GM23338 (cell line): ENCODE measurements at regions not wholly inside any gene's neighbourhood (a gene's known extent, or its start where the extent isn't known, plus 50 kb on each side); places are given as distances from the start of the nearest gene placed in this dataset.

Experiments
- ATAC-seq: fragments of 200-7000 bp; cut with Tn5 transposase; 3 replicates; pipeline ENCODE4 v1.9.1; 2020
- DNase-seq: peaks from one replicate; pipeline ENCODE4 v3.0.0-alpha.2; 2015; ENCODE audit warnings: low spot score
- H2AFZ ChIP-seq: fragments of 200-600 bp; sonication (generic); 2 replicates; pipeline ENCODE4 v1.8.0; 2016; ENCODE audit warnings: antibody characterized with exemption, mild to moderate bottlenecking, moderate library complexity
- H3F3A ChIP-seq: fragments of 200-600 bp; sonication (generic); replicated peaks from 2 replicates; pipeline ENCODE4 v1.8.0; 2017; ENCODE audit warnings: antibody characterized with exemption, mixed run types, low read depth
- H3K27ac ChIP-seq: fragments of 200-600 bp; sonication (generic); 2 replicates; pipeline ENCODE4 v1.6.1; 2016; ENCODE audit warnings: low read depth
- H3K27me3 ChIP-seq: fragments of 200-600 bp; sonication (generic); 2 replicates; pipeline ENCODE4 v1.8.0; 2016; ENCODE audit warnings: mild to moderate bottlenecking, mixed run types, moderate library complexity; ENCODE audit not compliant: insufficient read depth
- H3K36me3 ChIP-seq: fragments of 200-600 bp; sonication (generic); 2 replicates; pipeline ENCODE4 v1.8.0; 2016; ENCODE audit warnings: mild to moderate bottlenecking; ENCODE audit not compliant: insufficient read depth
- H3K4me1 ChIP-seq: fragments of 200-600 bp; sonication (generic); 2 replicates; pipeline ENCODE4 v1.8.0; 2016; ENCODE audit warnings: mild to moderate bottlenecking, moderate library complexity; ENCODE audit not compliant: insufficient read depth
- H3K4me2 ChIP-seq: fragments of 200-600 bp; sonication (generic); 2 replicates; pipeline ENCODE4 v1.7.1; 2017; ENCODE audit warnings: mixed run types
- H3K4me3 ChIP-seq: fragments of 200-600 bp; sonication (generic); 2 replicates; pipeline ENCODE4 v1.6.1; 2016; ENCODE audit warnings: mixed run types
- H3K79me2 ChIP-seq: fragments of 200-600 bp; sonication (generic); replicated peaks from 2 replicates; pipeline ENCODE4 v1.8.0; 2017; ENCODE audit warnings: mild to moderate bottlenecking; ENCODE audit not compliant: insufficient read depth
- H3K9me2 ChIP-seq: fragments of 200-600 bp; sonication (generic); 2 replicates; pipeline ENCODE4 v1.8.0; 2017; ENCODE audit not compliant: insufficient read depth
- H4K20me1 ChIP-seq: fragments of 200-600 bp; sonication (generic); replicated peaks from 2 replicates; pipeline ENCODE4 v1.8.0; 2017; ENCODE audit warnings: mild to moderate bottlenecking; ENCODE audit not compliant: insufficient read depth
- H3K27ac Mint-ChIP-seq: 2 replicates; pipeline ENCODE4 v1.8.0; 2020; ENCODE audit warnings: inconsistent platforms, mild to moderate bottlenecking, moderate library complexity, mixed read lengths
- H3K27me3 Mint-ChIP-seq: 3 replicates; pipeline ENCODE4 v1.8.0; 2022; ENCODE audit warnings: low read depth, mild to moderate bottlenecking, moderate library complexity, mixed read lengths, inconsistent platforms; ENCODE audit not compliant: insufficient read depth, poor library complexity
- H3K36me3 Mint-ChIP-seq: 3 replicates; pipeline ENCODE4 v1.8.0; 2021; ENCODE audit warnings: low read depth, mild to moderate bottlenecking, inconsistent platforms, moderate library complexity, mixed read lengths
- H3K4me1 Mint-ChIP-seq: 3 replicates; pipeline ENCODE4 v1.8.0; 2020; ENCODE audit warnings: mild to moderate bottlenecking, inconsistent platforms, mixed read lengths
- H3K4me3 Mint-ChIP-seq: 3 replicates; pipeline ENCODE4 v1.8.0; 2021; ENCODE audit warnings: moderate library complexity, mild to moderate bottlenecking, inconsistent platforms, mixed read lengths
- H3K9me3 Mint-ChIP-seq: 3 replicates; pipeline ENCODE4 v1.8.0; 2020; ENCODE audit warnings: moderate library complexity, mild to moderate bottlenecking, inconsistent platforms, mixed read lengths
- CREB1 ChIP-seq: fragments of 250-450 bp; sonication (Bioruptor Pico); IDR thresholded peaks from 2 replicates; pipeline ENCODE4 v1.5.0; 2020; ENCODE audit warnings: low read depth, mild to moderate bottlenecking, moderate library complexity
- EZH2phosphoT487 ChIP-seq: fragments of 200-600 bp; sonication (generic); IDR thresholded peaks from one replicate; pipeline ENCODE4 v1.8.1; 2018; ENCODE audit warnings: antibody characterized with exemption; ENCODE audit not compliant: unreplicated experiment
- NANOG ChIP-seq: IDR thresholded peaks from 2 replicates; pipeline ENCODE4 v1.6.1; 2016; ENCODE audit warnings: antibody characterized with exemption, borderline replicate concordance
- REST ChIP-seq: IDR thresholded peaks from one replicate; pipeline ENCODE4 v1.6.1; 2018; ENCODE audit warnings: antibody characterized with exemption; ENCODE audit not compliant: unreplicated experiment
- STAT1 ChIP-seq: IDR thresholded peaks from one replicate; pipeline ENCODE4 v1.6.1; 2016; ENCODE audit warnings: antibody characterized with exemption; ENCODE audit not compliant: unreplicated experiment
- ZNF114 ChIP-seq: fragments of 250-450 bp; sonication (Bioruptor Pico); IDR thresholded peaks from 2 replicates; pipeline ENCODE4 v1.5.0; 2020; ENCODE audit warnings: mild to moderate bottlenecking, moderate library complexity
- TF ChIP-seq, protein P1 (sequence below): IDR thresholded peaks from 2 replicates; pipeline ENCODE4 v1.6.1; 2016; ENCODE audit warnings: antibody characterized with exemption
- TF ChIP-seq, protein P2 (sequence below): fragments of 250-450 bp; sonication (Bioruptor Pico); IDR thresholded peaks from 2 replicates; pipeline ENCODE4 v1.5.0; 2020; ENCODE audit warnings: mild to moderate bottlenecking, moderate library complexity

- Histone ChIP-seq H3K4me3 (no peak overlapping the region), H3K79me2 (no peaks in the 10 kb centered on the region), H3K27me3 (no peaks in the 10 kb centered on the region), H3F3A (no peaks in the 10 kb centered on the region), H3K27ac (no peak overlapping the region), H4K20me1 (no peaks in the 10 kb centered on the region), H3K4me1 (peaks cover 15% of the 10 kb centered on the region), H3K4me2 (no peak overlapping the region), H2AFZ (no peak overlapping the region), H3K36me3 (no peaks in the 10 kb centered on the region), H3K9me2 (no peaks in the 10 kb centered on the region; the same call in 1 of the 2 replicates)
- Mint-ChIP-seq H3K9me3 (no peaks in the 10 kb centered on the region), H3K27ac (no peak overlapping the region; the same call in 1 of the 2 replicates), H3K4me1 (peaks cover 21% of the 10 kb centered on the region), H3K36me3 (no peaks in the 10 kb centered on the region), H3K4me3 (no peak overlapping the region), H3K27me3 (no peaks in the 10 kb centered on the region)
- DNase-seq (peak; percentile 27), ATAC-seq (peak; percentile 28; the same call in 1 of the 3 replicates)
- TF ChIP-seq REST (no peak), EZH2phosphoT487 (no peak), NANOG (no peak; the same call in 1 of the 2 replicates)
Observed at GRCh38 chr11:106461839-106462545, 384.5 kb downstream of the AASDHPPT start.

DNA sequence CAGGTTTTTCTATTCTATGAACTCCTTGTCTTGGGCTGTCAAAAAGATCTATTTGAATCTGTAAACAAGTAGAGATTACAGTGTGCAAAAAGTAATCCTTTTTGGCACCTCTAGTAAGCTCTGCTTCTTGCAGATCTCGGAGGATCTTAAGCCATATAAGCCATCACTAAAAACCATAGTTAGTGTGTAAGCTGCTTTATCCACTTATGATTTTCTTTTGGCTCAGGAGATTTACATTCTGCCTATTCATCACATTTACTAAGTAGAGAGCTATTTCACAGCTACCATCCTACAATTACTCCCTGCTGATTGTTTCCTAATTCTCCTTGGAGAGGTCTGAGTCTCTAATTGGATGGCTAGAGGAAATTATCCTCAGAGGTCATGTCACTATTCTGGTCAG lies 385.7 kb downstream of the AASDHPPT start:
- no peak overlapping the region for H3K4me3 ChIP-seq
- no peaks in the 10 kb centered on the region for H3K36me3 Mint-ChIP-seq
- no peak for TF ChIP-seq CREB1 (CRISPR knock-in tag)
- TF ChIP-seq, protein P1, sequence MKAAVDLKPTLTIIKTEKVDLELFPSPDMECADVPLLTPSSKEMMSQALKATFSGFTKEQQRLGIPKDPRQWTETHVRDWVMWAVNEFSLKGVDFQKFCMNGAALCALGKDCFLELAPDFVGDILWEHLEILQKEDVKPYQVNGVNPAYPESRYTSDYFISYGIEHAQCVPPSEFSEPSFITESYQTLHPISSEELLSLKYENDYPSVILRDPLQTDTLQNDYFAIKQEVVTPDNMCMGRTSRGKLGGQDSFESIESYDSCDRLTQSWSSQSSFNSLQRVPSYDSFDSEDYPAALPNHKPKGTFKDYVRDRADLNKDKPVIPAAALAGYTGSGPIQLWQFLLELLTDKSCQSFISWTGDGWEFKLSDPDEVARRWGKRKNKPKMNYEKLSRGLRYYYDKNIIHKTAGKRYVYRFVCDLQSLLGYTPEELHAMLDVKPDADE: no peak
- no peak for TF ChIP-seq STAT1
- TF ChIP-seq ZNF114 (CRISPR knock-in tag): no peak
- TF ChIP-seq, protein P2, sequence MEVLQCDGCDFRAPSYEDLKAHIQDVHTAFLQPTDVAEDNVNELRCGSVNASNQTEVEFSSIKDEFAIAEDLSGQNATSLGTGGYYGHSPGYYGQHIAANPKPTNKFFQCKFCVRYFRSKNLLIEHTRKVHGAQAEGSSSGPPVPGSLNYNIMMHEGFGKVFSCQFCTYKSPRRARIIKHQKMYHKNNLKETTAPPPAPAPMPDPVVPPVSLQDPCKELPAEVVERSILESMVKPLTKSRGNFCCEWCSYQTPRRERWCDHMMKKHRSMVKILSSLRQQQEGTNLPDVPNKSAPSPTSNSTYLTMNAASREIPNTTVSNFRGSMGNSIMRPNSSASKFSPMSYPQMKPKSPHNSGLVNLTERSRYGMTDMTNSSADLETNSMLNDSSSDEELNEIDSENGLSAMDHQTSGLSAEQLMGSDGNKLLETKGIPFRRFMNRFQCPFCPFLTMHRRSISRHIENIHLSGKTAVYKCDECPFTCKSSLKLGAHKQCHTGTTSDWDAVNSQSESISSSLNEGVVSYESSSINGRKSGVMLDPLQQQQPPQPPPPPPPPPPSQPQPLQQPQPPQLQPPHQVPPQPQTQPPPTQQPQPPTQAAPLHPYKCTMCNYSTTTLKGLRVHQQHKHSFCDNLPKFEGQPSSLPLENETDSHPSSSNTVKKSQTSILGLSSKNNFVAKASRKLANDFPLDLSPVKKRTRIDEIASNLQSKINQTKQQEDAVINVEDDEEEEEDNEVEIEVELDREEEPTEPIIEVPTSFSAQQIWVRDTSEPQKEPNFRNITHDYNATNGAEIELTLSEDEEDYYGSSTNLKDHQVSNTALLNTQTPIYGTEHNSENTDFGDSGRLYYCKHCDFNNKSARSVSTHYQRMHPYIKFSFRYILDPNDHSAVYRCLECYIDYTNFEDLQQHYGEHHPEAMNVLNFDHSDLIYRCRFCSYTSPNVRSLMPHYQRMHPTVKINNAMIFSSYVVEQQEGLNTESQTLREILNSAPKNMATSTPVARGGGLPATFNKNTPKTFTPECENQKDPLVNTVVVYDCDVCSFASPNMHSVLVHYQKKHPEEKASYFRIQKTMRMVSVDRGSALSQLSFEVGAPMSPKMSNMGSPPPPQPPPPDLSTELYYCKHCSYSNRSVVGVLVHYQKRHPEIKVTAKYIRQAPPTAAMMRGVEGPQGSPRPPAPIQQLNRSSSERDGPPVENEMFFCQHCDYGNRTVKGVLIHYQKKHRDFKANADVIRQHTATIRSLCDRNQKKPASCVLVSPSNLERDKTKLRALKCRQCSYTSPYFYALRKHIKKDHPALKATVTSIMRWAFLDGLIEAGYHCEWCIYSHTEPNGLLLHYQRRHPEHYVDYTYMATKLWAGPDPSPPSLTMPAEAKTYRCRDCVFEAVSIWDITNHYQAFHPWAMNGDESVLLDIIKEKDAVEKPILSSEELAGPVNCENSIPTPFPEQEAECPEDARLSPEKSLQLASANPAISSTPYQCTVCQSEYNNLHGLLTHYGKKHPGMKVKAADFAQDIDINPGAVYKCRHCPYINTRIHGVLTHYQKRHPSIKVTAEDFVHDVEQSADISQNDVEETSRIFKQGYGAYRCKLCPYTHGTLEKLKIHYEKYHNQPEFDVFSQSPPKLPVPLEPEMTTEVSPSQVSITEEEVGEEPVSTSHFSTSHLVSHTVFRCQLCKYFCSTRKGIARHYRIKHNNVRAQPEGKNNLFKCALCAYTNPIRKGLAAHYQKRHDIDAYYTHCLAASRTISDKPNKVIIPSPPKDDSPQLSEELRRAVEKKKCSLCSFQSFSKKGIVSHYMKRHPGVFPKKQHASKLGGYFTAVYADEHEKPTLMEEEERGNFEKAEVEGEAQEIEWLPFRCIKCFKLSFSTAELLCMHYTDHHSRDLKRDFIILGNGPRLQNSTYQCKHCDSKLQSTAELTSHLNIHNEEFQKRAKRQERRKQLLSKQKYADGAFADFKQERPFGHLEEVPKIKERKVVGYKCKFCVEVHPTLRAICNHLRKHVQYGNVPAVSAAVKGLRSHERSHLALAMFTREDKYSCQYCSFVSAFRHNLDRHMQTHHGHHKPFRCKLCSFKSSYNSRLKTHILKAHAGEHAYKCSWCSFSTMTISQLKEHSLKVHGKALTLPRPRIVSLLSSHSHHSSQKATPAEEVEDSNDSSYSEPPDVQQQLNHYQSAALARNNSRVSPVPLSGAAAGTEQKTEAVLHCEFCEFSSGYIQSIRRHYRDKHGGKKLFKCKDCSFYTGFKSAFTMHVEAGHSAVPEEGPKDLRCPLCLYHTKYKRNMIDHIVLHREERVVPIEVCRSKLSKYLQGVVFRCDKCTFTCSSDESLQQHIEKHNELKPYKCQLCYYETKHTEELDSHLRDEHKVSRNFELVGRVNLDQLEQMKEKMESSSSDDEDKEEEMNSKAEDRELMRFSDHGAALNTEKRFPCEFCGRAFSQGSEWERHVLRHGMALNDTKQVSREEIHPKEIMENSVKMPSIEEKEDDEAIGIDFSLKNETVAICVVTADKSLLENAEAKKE (CRISPR knock-in tag): no peak

More for the DNA sequence above, 385.7 kb downstream of the AASDHPPT start:
- H3K36me3 ChIP-seq: no peaks in the 10 kb centered on the region
- no peak overlapping the region for H3K27ac Mint-ChIP-seq
- no peak overlapping the region for H2AFZ ChIP-seq
- ATAC-seq: no peak
- no peak for DNase-seq
- no peaks in the 10 kb centered on the region for H3F3A ChIP-seq
- H3K27ac ChIP-seq: no peak overlapping the region
- H3K27me3 ChIP-seq: no peaks in the 10 kb centered on the region
- H3K79me2 ChIP-seq: no peaks in the 10 kb centered on the region
- H3K9me2 ChIP-seq: no peaks in the 10 kb centered on the region; the same call in 1 of the 2 replicates
- H4K20me1 ChIP-seq: no peaks in the 10 kb centered on the region
- H3K9me3 Mint-ChIP-seq: no peaks in the 10 kb centered on the region
- no peak overlapping the region for H3K4me3 Mint-ChIP-seq
- no peak overlapping the region for H3K4me2 ChIP-seq
- H3K4me1 Mint-ChIP-seq: peaks cover 21% of the 10 kb centered on the region
- H3K27me3 Mint-ChIP-seq: no peaks in the 10 kb centered on the region
- H3K4me1 ChIP-seq: peaks cover 15% of the 10 kb centered on the region
